ENCODE measurements at regions not wholly inside any gene's neighbourhood (a gene's known extent, or its start where the extent isn't known, plus 50 kb on each side); places are given as distances from the start of the nearest gene placed in this dataset.

DNA sequence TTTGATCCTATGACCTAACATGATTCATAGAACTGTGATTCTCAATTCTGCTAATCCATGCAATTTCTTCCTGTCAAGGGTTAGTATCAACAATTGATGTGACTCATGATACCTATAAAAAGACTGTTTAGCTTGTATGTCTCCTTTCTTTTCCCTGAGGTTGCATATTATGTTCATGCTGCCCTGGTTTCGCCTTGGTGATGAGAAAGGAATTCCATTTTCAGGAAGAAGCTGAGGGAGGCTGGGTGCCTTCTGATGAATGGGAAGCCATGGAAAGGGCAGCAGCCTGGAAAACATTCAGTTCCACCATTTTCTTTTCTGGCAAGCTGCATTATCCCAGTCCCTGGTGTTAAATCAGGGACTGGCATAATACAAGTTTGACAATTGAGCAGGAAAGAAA, 976.5 kb downstream of the RPA4 start:
- no peak overlapping the region for H3K23ac ChIP-seq (ENCODE audit: insufficient read length)
- no peak overlapping the region for H4K8ac ChIP-seq (ENCODE audit: extremely low read depth, insufficient read depth, low read length)
- H3K27ac ChIP-seq (ENCODE audit: low read depth, low read length), result no peak overlapping the region
- H3K18ac ChIP-seq (ENCODE audit: extremely low read depth, low read length), result no peak overlapping the region
- no peak overlapping the region for H3K4me2 ChIP-seq (ENCODE audit: insufficient read depth in 1 of 2, low read depth in 2 of 2, low read length in 2 of 2)
- H2BK20ac ChIP-seq (ENCODE audit: low read length), result no peak overlapping the region
- H3K36me3 ChIP-seq (ENCODE audit: control insufficient read depth in 2 of 4, insufficient read depth in 4 of 4, low read length in 3 of 4), result no peaks in the 10 kb centered on the region
- no peaks in the 10 kb centered on the region for H3K23me2 ChIP-seq (ENCODE audit: low read depth, low read length)
- DNase-seq (ENCODE audit: low read depth in 1 of 2, low spot score in 2 of 2) (no peak), FAIRE-seq (no peak)
- H2BK120ac ChIP-seq (replicated peaks; ENCODE audit: low read depth, low read length), result no peak overlapping the region
- H4K5ac ChIP-seq (ENCODE audit: insufficient read length, low read depth, low read length), result no peak overlapping the region
- no peaks in the 10 kb centered on the region for H3K27me3 ChIP-seq (replicated peaks in 1 of 4; ENCODE audit: control insufficient read depth in 3 of 4, extremely low read depth in 1 of 4, insufficient read depth in 3 of 4, low read length in 3 of 4)
- TF ChIP-seq NRF1 (IDR thresholded peaks at IDR 0.05; ENCODE audit: low read depth, low read length) (no peak), CBX8 (IDR thresholded peaks at IDR 0.05; ENCODE audit: borderline replicate concordance, low read depth, low read length) (no peak)
- no peak overlapping the region for H2BK15ac ChIP-seq (ENCODE audit: low read length)
- H3K9me3 ChIP-seq (ENCODE audit: insufficient read depth in 2 of 2, low read depth in 1 of 2, low read length in 1 of 2), result no peaks in the 10 kb centered on the region
- no peaks in the 10 kb centered on the region for H4K20me1 ChIP-seq (replicated peaks in 1 of 2; ENCODE audit: control insufficient read depth in 1 of 2, insufficient read depth in 2 of 2, low read length in 2 of 2)
- no peak overlapping the region for H3K9ac ChIP-seq (replicated peaks in 1 of 4; ENCODE audit: extremely low read depth in 1 of 4, low read depth in 3 of 4, low read length in 3 of 4)
- no peak overlapping the region for H3K14ac ChIP-seq (ENCODE audit: insufficient read length)
- H3K79me2 ChIP-seq (ENCODE audit: control insufficient read depth in 1 of 2, insufficient read depth in 2 of 2, low read length in 2 of 2), result no peaks in the 10 kb centered on the region
- H2BK5ac ChIP-seq (ENCODE audit: low read depth, low read length), result no peak overlapping the region
- 100% methylated on average over 1 of the region's 1 CpG; no CpG with 5 or more reads in 1 of the 2 experiments for WGBS, 2 experiments (ENCODE audit: extremely low coverage in 1 of 2, insufficient coverage in 1 of 2, insufficient read length in 1 of 2, insufficient replicate concordance in 2 of 2, low coverage in 1 of 2, low lambda C conversion rate in 2 of 2, missing lambda C conversion rate in 1 of 2)
- H4K91ac ChIP-seq (replicated peaks; ENCODE audit: insufficient read length, low read length), result no peak overlapping the region
- H3K4me3 ChIP-seq (ENCODE audit: extremely low read depth in 1 of 4, insufficient read depth in 2 of 4, low read depth in 3 of 4, low read length in 4 of 4), result no peak overlapping the region
- no peak overlapping the region for H3K56ac ChIP-seq (replicated peaks; ENCODE audit: insufficient read length, low read depth, low read length)
- POLR2A ChIA-PET (ENCODE audit: partially characterized antibody), result no interaction called here
- no peaks in the 10 kb centered on the region for H3K4me1 ChIP-seq (replicated peaks in 1 of 4; ENCODE audit: control insufficient read depth in 3 of 4, insufficient read depth in 4 of 4, low read length in 3 of 4)
- no peak overlapping the region for H3K4ac ChIP-seq (replicated peaks; ENCODE audit: insufficient read length, low read depth, low read length)
- CTCF ChIA-PET (ENCODE audit: partially characterized antibody), result interaction anchor here (0.8 kb wide), 1 partner anchor 690 kb away, joined by 3 read pairs; no protein-coding TSS in a partner anchor
- no peak overlapping the region for H2AFZ ChIP-seq (ENCODE audit: low read length)
- no peaks in the 10 kb centered on the region for H3K79me1 ChIP-seq (ENCODE audit: low read depth, low read length)
- no peak overlapping the region for H2AK5ac ChIP-seq (ENCODE audit: low read depth, low read length)
- H2BK12ac ChIP-seq (ENCODE audit: low read depth, low read length), result no peak overlapping the region
